Natural killer cell (primary cell): ENCODE measurements at regions not wholly inside any gene's neighbourhood (a gene's known extent, or its start where the extent isn't known, plus 50 kb on each side); places are given as distances from the start of the nearest gene placed in this dataset.

Source experiments
- ATAC-seq, 3 donors: fragments of 150-1000 bp in 2 of 3; fragments of 200-7000 bp in 1 of 3; cut with Tn5 transposase; 1 replicate in 1 of 3; 2 replicates in 2 of 3; pipeline ENCODE4 v1.10.0; 2021; ENCODE audit warnings: mild to moderate bottlenecking in 2 of 3, moderate library complexity in 2 of 3
- DNase-seq, 2 donors: peaks; one replicate each; pipeline versions ENCODE4 v3.0.0 to v3.0.0-alpha.2; 2013 to 2021; ENCODE audit warnings: mixed read lengths in 1 of 2
- H3K27ac ChIP-seq: one replicate; pipeline ENCODE4 v1.5.1; 2013; ENCODE audit warnings: mild to moderate bottlenecking, low read length
- H3K27me3 ChIP-seq: one replicate; pipeline ENCODE4 v1.6.1; 2013; ENCODE audit warnings: low read length; ENCODE audit not compliant: control insufficient read depth, insufficient read depth
- H3K36me3 ChIP-seq: one replicate; pipeline ENCODE4 v1.6.1; 2013; ENCODE audit warnings: low read length; ENCODE audit not compliant: control insufficient read depth, insufficient read depth
- H3K4me1 ChIP-seq: one replicate; pipeline ENCODE4 v1.6.1; 2013; ENCODE audit warnings: low read length; ENCODE audit not compliant: control insufficient read depth, insufficient read depth
- H3K4me3 ChIP-seq: one replicate; pipeline ENCODE4 v1.5.1; 2013; ENCODE audit warnings: low read length
- H3K9me3 ChIP-seq: one replicate; pipeline ENCODE4 v1.6.1; 2013; ENCODE audit warnings: low read length; ENCODE audit not compliant: control insufficient read depth, insufficient read depth
- H3K27ac Mint-ChIP-seq, 2 donors: one replicate each; pipeline ENCODE4 v1.8.0; 2022; ENCODE audit warnings: mild to moderate bottlenecking in 2 of 2, mixed read lengths in 2 of 2, moderate library complexity in 1 of 2
- H3K27me3 Mint-ChIP-seq, 2 donors: one replicate each; pipeline ENCODE4 v1.8.0; 2022; ENCODE audit warnings: low read depth in 2 of 2, mixed read lengths in 2 of 2
- H3K36me3 Mint-ChIP-seq: one replicate; pipeline ENCODE4 v1.8.0; 2022; ENCODE audit warnings: mixed read lengths
- H3K4me1 Mint-ChIP-seq, 2 donors: one replicate each; pipeline ENCODE4 v1.8.0; 2022; ENCODE audit warnings: mixed read lengths in 2 of 2
- H3K4me3 Mint-ChIP-seq: one replicate; pipeline ENCODE4 v1.8.0; 2022; ENCODE audit warnings: mild to moderate bottlenecking, moderate library complexity, mixed read lengths
- H3K9me3 Mint-ChIP-seq, 2 donors: one replicate each; pipeline ENCODE4 v1.8.0; 2022; ENCODE audit warnings: mixed read lengths in 2 of 2
- CTCF ChIP-seq: fragments of 200-600 bp; IDR thresholded peaks from one replicate; pipeline ENCODE4 v1.8.0; 2022; ENCODE audit warnings: antibody characterized with exemption
- WGBS: methylation state at CpG from one replicate; pipeline ENCODE4 v1.1.7; 2013; ENCODE audit warnings: missing lambda C conversion rate; ENCODE audit not compliant: insufficient coverage; 5-methylcytosine and 5-hydroxymethylcytosine counted together
- intact Hi-C: fragments of 100-400 bp; cut with micrococcal nuclease; formaldehyde crosslinking; loops from one replicate; pipeline ENCODE4 v1.14.2; 2022

- DNase-seq (no peak), ATAC-seq (peak; percentile 55 to 85 (median 61))
- Histone ChIP-seq H3K27ac (no peak overlapping the region), H3K36me3 (no peaks in the 10 kb centered on the region), H3K4me3 (no peak overlapping the region), H3K9me3 (no peaks in the 10 kb centered on the region), H3K27me3 (no peaks in the 10 kb centered on the region), H3K4me1 (peaks cover 2% of the 10 kb centered on the region)
- WGBS = 67% methylated on average over 6 of the region's 7 CpGs
- H3K27ac Mint-ChIP-seq = peak overlapping the region in 1 of 2 donors; percentile 56
- TF ChIP-seq CTCF = no peak
- no peaks in the 10 kb centered on the region for H3K27me3 Mint-ChIP-seq
- H3K4me3 Mint-ChIP-seq = no peak overlapping the region
- no peaks in the 10 kb centered on the region for H3K9me3 Mint-ChIP-seq
- intact Hi-C loops = no loop called here
- no peaks in the 10 kb centered on the region for H3K36me3 Mint-ChIP-seq
- peaks cover 8 to 11% of the 10 kb centered on the region in 2 donors for H3K4me1 Mint-ChIP-seq
Measured at GRCh38 chr6:130766239-130767144, 60.7 kb upstream of the SMLR1 start.

GRCh38 chr6:130769861-130770260 lies 57.3 kb upstream of the SMLR1 start:
- H3K4me3 ChIP-seq = no peak overlapping the region
- H3K9me3 ChIP-seq = no peaks in the 10 kb centered on the region
- H3K27ac ChIP-seq = no peak overlapping the region
- H3K27me3 ChIP-seq = no peaks in the 10 kb centered on the region
- WGBS = 90% methylated on average over 1 of the region's 1 CpG
- DNase-seq (no peak), ATAC-seq (no peak)
- Mint-ChIP-seq H3K9me3 (no peaks in the 10 kb centered on the region), H3K27ac (no peak overlapping the region), H3K36me3 (no peaks in the 10 kb centered on the region), H3K4me3 (no peak overlapping the region), H3K27me3 (no peaks in the 10 kb centered on the region), H3K4me1 (peaks cover 8 to 11% of the 10 kb centered on the region in 2 donors)
- intact Hi-C loops = no loop called here
- H3K36me3 ChIP-seq = no peaks in the 10 kb centered on the region
- TF ChIP-seq CTCF = no peak
- peaks cover 2% of the 10 kb centered on the region for H3K4me1 ChIP-seq

GRCh38 chr6:130771741-130772140 lies 55.5 kb upstream of the SMLR1 start:
- H3K9me3 Mint-ChIP-seq = no peaks in the 10 kb centered on the region
- no peak for TF ChIP-seq CTCF
- 67% methylated on average over 1 of the region's 3 CpGs for WGBS
- intact Hi-C loops = no loop called here
- Histone ChIP-seq H3K9me3 (no peaks in the 10 kb centered on the region), H3K27me3 (no peaks in the 10 kb centered on the region), H3K4me3 (no peak overlapping the region), H3K4me1 (peaks cover 3% of the 10 kb centered on the region), H3K36me3 (no peaks in the 10 kb centered on the region), H3K27ac (no peak overlapping the region)
- H3K27ac Mint-ChIP-seq = no peak overlapping the region
- peaks cover 15 to 18% of the 10 kb centered on the region in 2 donors for H3K4me1 Mint-ChIP-seq
- no peaks in the 10 kb centered on the region for H3K36me3 Mint-ChIP-seq
- no peak overlapping the region for H3K4me3 Mint-ChIP-seq
- H3K27me3 Mint-ChIP-seq = no peaks in the 10 kb centered on the region
- no peak for DNase-seq
- ATAC-seq = no peak
